ENCODE measurements at regions not wholly inside any gene's neighbourhood (a gene's known extent, or its start where the extent isn't known, plus 50 kb on each side); places are given as distances from the start of the nearest gene placed in this dataset.

- no peak overlapping the region for H3K4me3 ChIP-seq (ENCODE audit: low read depth, low read length)
- peak; percentile 79 for DNase-seq (ENCODE audit: low read depth)
- TF ChIP-seq, protein P1, sequence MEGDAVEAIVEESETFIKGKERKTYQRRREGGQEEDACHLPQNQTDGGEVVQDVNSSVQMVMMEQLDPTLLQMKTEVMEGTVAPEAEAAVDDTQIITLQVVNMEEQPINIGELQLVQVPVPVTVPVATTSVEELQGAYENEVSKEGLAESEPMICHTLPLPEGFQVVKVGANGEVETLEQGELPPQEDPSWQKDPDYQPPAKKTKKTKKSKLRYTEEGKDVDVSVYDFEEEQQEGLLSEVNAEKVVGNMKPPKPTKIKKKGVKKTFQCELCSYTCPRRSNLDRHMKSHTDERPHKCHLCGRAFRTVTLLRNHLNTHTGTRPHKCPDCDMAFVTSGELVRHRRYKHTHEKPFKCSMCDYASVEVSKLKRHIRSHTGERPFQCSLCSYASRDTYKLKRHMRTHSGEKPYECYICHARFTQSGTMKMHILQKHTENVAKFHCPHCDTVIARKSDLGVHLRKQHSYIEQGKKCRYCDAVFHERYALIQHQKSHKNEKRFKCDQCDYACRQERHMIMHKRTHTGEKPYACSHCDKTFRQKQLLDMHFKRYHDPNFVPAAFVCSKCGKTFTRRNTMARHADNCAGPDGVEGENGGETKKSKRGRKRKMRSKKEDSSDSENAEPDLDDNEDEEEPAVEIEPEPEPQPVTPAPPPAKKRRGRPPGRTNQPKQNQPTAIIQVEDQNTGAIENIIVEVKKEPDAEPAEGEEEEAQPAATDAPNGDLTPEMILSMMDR (conservative IDR thresholded peaks at IDR 0.05; ENCODE audit: low read depth, low read length): no peak
These were observed 142.0 kb upstream of the PRKCQ start for GRCh38 chr10:6721964-6722615.

GRCh38 chr10:6721480-6721879, 141.4 kb upstream of the PRKCQ start:
- H3K4me3 ChIP-seq (ENCODE audit: low read depth, low read length): no peak overlapping the region
- DNase-seq (ENCODE audit: low read depth): peak; percentile 79
- TF ChIP-seq, protein P1 (conservative IDR thresholded peaks at IDR 0.05; ENCODE audit: low read depth, low read length): peak; percentile 28

DNA sequence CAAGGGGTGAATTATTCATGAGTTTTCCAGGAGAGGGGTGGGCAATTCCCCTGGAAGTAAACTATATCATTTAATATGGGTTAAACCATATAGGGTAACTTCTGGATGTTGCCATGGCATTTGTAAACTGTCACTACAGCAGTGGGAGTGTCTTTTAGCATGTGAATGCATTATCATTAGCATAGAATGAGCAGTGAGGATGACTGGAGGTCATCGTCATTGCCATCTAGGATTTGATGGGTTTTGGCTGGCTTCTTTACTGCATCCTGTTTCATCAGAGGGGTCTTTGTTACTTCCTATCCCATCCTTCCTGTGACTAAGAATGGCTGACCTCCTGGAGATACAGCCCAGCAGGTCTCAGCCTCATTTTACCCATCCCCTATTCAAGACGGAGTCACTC, 139.5 kb upstream of the PRKCQ start:
- TF ChIP-seq, protein P1 (conservative IDR thresholded peaks at IDR 0.05; ENCODE audit: low read depth, low read length): no peak
- DNase-seq (ENCODE audit: low read depth): no peak

GRCh38 chr10:6718550-6718949, 138.5 kb upstream of the PRKCQ start:
- TF ChIP-seq, protein P1 (conservative IDR thresholded peaks at IDR 0.05; ENCODE audit: low read depth, low read length): no peak
- H3K4me3 ChIP-seq (ENCODE audit: low read depth, low read length): no peak overlapping the region
- no peak for DNase-seq (ENCODE audit: low read depth)

More for the DNA sequence above, 139.5 kb upstream of the PRKCQ start:
- no peak overlapping the region for H3K4me3 ChIP-seq (ENCODE audit: low read depth, low read length)

DNA sequence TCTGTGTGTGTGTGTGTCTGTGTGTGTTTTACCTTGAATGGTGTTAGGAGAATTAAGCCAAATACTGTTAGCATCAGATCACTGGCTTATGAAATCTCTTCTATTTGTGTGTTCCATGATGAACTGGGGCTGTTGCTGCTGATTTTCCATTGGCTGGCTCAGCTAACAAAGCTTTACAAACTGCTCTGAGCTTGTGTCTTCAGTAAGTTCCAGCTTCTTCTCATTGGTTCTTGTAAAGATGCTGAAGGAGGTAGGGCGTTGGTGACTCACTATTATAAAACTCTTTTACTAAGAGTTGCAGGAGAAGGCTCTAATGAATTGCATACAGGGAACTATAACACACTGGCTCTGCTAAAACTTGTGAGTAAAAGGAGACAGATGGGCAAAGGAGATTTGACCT, 136.4 kb upstream of the PRKCQ start:
- DNase-seq (ENCODE audit: low read depth): no peak
- TF ChIP-seq, protein P1 (conservative IDR thresholded peaks at IDR 0.05; ENCODE audit: low read depth, low read length): no peak

DNA sequence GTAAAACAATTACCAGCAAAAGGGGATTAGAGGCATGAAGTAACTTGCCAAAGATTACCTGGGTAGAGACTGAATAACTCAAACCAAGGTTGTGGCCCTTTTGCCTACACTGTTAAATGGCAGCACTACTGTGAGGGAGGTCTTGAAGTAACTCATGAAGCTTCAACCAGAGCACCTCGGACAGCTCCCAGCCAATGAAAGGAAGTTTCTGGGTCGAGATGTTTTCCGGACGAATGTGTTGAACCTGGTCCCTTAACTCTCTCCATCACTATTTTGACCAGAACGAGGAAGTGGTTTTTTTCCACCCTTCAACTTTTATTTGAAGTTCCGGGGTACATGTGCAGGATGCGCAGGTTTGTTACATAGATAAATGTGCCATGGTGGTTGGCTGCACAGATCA, 133.6 kb upstream of the PRKCQ start:
- TF ChIP-seq, protein P1 (conservative IDR thresholded peaks at IDR 0.05; ENCODE audit: low read depth, low read length): no peak
- no peak overlapping the region for H3K4me3 ChIP-seq (ENCODE audit: low read depth, low read length)
- no peak for DNase-seq (ENCODE audit: low read depth)

More for the DNA sequence above, 136.4 kb upstream of the PRKCQ start:
- H3K4me3 ChIP-seq (ENCODE audit: low read depth, low read length): no peak overlapping the region

GRCh38 chr10:6713120-6713519, 133.0 kb upstream of the PRKCQ start:
- TF ChIP-seq, protein P1 (conservative IDR thresholded peaks at IDR 0.05; ENCODE audit: low read depth, low read length): no peak
- no peak overlapping the region for H3K4me3 ChIP-seq (ENCODE audit: low read depth, low read length)
- DNase-seq (ENCODE audit: low read depth): no peak
